Activated CD4-positive, alpha-beta memory T cell treated with anti-CD3 and anti-CD28 coated beads, Interleukin-2, amount 10 ng/mL, durations not matched to agents 7 days and 5 days (primary cell): ENCODE measurements at regions not wholly inside any gene's neighbourhood (a gene's known extent, or its start where the extent isn't known, plus 50 kb on each side); places are given as distances from the start of the nearest gene placed in this dataset.
A peak's percentile ranks its signal among the peaks of the same experiment; 100 is the strongest.
"Not testable (repeated sequence)": the region's sequence is repeated elsewhere in the genome, so short reads cannot be mapped to it uniquely, and the experiment has no call there.

ENCODE experiments used
- CTCF ChIA-PET: fragments of 350-600 bp; sonication (Branson Sonifier 250); formaldehyde crosslinking; loops from one replicate; lab custom pipeline; 2021; ENCODE audit warnings: antibody characterized with exemption, inconsistent platforms; lab: Charles Lee
- POLR2A ChIA-PET: fragments of 350-600 bp; sonication (Branson Sonifier 250); formaldehyde crosslinking; loops from one replicate; lab custom pipeline; 2021; ENCODE audit warnings: antibody characterized with exemption; lab: Charles Lee
- DNase-seq: peaks from one replicate; pipeline ENCODE4 v3.0.0-alpha.2; 2020
- H3K27ac Mint-ChIP-seq: one replicate; pipeline ENCODE4 v1.8.0; 2021; ENCODE audit warnings: mild to moderate bottlenecking, mixed read lengths
- H3K27me3 Mint-ChIP-seq: one replicate; pipeline ENCODE4 v1.8.0; 2021; ENCODE audit warnings: mixed read lengths
- H3K36me3 Mint-ChIP-seq: one replicate; pipeline ENCODE4 v1.8.0; 2021; ENCODE audit warnings: low read depth, mixed read lengths
- H3K4me1 Mint-ChIP-seq: one replicate; pipeline ENCODE4 v1.8.0; 2021; ENCODE audit warnings: mixed read lengths
- H3K4me3 Mint-ChIP-seq: one replicate; pipeline ENCODE4 v1.8.0; 2021; ENCODE audit warnings: mild to moderate bottlenecking, mixed read lengths
- H3K9me3 Mint-ChIP-seq: one replicate; pipeline ENCODE4 v1.8.0; 2021; ENCODE audit warnings: mixed read lengths

- CTCF ChIA-PET, H3K4me3 Mint-ChIP-seq, H3K27ac Mint-ChIP-seq, H3K9me3 Mint-ChIP-seq, POLR2A ChIA-PET, H3K27me3 Mint-ChIP-seq, DNase-seq, H3K4me1 Mint-ChIP-seq, H3K36me3 Mint-ChIP-seq: not testable (repeated sequence)
These were observed 64.8 kb downstream of the B4GALT7 start for GRCh38 chr5:177664737-177665136.

GRCh38 chr5:177665172-177665571 lies 65.2 kb downstream of the B4GALT7 start:
- H3K9me3 Mint-ChIP-seq, H3K4me1 Mint-ChIP-seq, H3K27me3 Mint-ChIP-seq, POLR2A ChIA-PET, H3K36me3 Mint-ChIP-seq, H3K27ac Mint-ChIP-seq, H3K4me3 Mint-ChIP-seq, DNase-seq: not testable (repeated sequence)
- CTCF ChIA-PET = interaction anchor here (0.7 kb wide), 1 partner anchor 593 kb away, joined by 5 read pairs; no protein-coding TSS in a partner anchor

DNA sequence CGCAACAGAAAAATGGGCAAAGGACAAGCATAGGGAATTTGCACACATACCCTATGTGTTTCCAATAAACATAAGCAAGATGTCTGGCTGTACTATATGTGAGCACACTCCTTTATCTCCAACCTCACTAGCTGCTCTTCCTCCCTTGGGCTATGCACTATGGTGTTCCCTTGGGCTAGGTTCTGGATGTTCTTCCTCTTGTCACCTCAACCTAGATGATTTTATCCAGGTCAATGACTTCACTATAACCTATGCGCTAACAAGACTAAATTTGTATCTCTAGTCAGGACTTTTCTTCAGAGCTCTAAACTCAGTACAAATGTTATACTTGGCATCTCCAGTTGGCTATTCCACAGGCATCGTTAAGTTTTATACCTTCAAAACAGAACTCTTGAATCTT lies 66.0 kb downstream of the B4GALT7 start:
- H3K27me3 Mint-ChIP-seq, H3K9me3 Mint-ChIP-seq, H3K4me3 Mint-ChIP-seq, H3K36me3 Mint-ChIP-seq, H3K4me1 Mint-ChIP-seq, POLR2A ChIA-PET, H3K27ac Mint-ChIP-seq, DNase-seq: not testable (repeated sequence)
- CTCF ChIA-PET = interaction anchor here (0.7 kb wide), 1 partner anchor 594 kb away, joined by 5 read pairs; no protein-coding TSS in a partner anchor

- CTCF ChIA-PET, H3K9me3 Mint-ChIP-seq, H3K27me3 Mint-ChIP-seq, H3K36me3 Mint-ChIP-seq, POLR2A ChIA-PET, H3K27ac Mint-ChIP-seq, DNase-seq, H3K4me1 Mint-ChIP-seq: not testable (repeated sequence)
- H3K4me3 Mint-ChIP-seq = peak overlapping the region; percentile 39
These were observed 71.3 kb downstream of the B4GALT7 start for GRCh38 chr5:177671035-177671754.

GRCh38 chr5:177671755-177672690 lies 72.1 kb downstream of the B4GALT7 start:
- H3K9me3 Mint-ChIP-seq, CTCF ChIA-PET, H3K27ac Mint-ChIP-seq, H3K27me3 Mint-ChIP-seq, H3K36me3 Mint-ChIP-seq, H3K4me3 Mint-ChIP-seq, POLR2A ChIA-PET, H3K4me1 Mint-ChIP-seq: not testable (repeated sequence)
- peak; percentile 72 for DNase-seq
